ENCODE measurements at regions not wholly inside any gene's neighbourhood (a gene's known extent, or its start where the extent isn't known, plus 50 kb on each side); places are given as distances from the start of the nearest gene placed in this dataset.

DNA sequence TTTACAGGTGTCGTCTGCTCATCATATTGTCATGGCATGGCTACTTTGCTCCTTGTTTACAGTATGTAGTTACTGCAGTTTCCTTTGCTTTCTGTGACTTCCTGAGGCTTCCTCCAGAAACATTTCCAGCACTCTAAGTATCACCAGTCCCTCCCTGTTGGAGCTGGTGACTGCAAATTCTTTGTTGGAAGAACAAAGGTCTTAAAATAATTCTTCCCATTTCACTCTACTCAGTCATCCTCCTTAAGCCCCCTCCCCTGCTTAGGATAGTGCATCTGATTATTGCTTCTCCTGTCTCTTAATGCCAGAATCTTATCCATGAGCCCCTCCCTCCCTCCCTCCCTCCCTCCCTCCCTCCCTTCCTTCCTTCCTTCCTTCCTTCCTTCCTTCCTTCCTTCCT is 72.0 kb downstream of the C3orf38 start:
- Histone ChIP-seq H3K36me3 (no peaks in the 10 kb centered on the region), H3K27ac (no peak overlapping the region), H3K4me1 (no peaks in the 10 kb centered on the region), H3K4me3 (no peak overlapping the region), H3K9me3 (no peaks in the 10 kb centered on the region), H3K27me3 (no peaks in the 10 kb centered on the region)
- no peak for DNase-seq
- WGBS, 2 donors = 40 to 76% methylated on average over 1 of the region's 1 CpG
- ATAC-seq (ENCODE audit: low FRiP score in 2 of 2) = no peak
- TF ChIP-seq, protein P1, sequence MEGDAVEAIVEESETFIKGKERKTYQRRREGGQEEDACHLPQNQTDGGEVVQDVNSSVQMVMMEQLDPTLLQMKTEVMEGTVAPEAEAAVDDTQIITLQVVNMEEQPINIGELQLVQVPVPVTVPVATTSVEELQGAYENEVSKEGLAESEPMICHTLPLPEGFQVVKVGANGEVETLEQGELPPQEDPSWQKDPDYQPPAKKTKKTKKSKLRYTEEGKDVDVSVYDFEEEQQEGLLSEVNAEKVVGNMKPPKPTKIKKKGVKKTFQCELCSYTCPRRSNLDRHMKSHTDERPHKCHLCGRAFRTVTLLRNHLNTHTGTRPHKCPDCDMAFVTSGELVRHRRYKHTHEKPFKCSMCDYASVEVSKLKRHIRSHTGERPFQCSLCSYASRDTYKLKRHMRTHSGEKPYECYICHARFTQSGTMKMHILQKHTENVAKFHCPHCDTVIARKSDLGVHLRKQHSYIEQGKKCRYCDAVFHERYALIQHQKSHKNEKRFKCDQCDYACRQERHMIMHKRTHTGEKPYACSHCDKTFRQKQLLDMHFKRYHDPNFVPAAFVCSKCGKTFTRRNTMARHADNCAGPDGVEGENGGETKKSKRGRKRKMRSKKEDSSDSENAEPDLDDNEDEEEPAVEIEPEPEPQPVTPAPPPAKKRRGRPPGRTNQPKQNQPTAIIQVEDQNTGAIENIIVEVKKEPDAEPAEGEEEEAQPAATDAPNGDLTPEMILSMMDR (IDR thresholded peaks at IDR 0.05) = no peak
- TF ChIP-seq POLR2A (IDR thresholded peaks at IDR 0.05) (no peak), POLR2AphosphoS5 (IDR thresholded peaks at IDR 0.05) (no peak), EP300 (IDR thresholded peaks at IDR 0.05) (no peak)

DNA sequence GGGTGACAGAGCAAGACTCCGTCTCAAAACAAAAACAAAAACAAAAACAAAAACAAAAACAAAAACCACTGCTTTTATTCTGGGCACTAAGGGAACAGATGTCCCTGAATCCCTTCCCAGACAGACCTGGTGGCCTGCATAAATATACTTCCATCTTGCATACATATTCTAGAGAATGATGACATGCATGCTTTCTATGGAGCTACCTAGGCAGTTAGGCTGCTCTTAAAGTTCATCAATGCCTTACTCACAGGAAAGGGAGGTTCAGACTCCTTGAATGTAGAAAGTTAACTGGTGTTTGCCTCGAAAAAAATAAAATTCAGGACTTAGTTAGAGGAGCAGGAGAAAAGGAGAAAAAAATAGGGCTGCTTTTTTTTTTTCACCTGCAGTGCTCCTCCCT is 72.6 kb downstream of the C3orf38 start:
- DNase-seq (no peak), ATAC-seq (ENCODE audit: low FRiP score in 2 of 2) (no peak)
- no peak overlapping the region for H3K4me3 ChIP-seq
- 80 to 91% methylated on average over 2 of the region's 2 CpGs for WGBS, 2 donors
- TF ChIP-seq EP300 (IDR thresholded peaks at IDR 0.05) (no peak), POLR2AphosphoS5 (IDR thresholded peaks at IDR 0.05) (no peak), POLR2A (IDR thresholded peaks at IDR 0.05) (no peak)
- TF ChIP-seq, protein P1 (IDR thresholded peaks at IDR 0.05) = no peak
- no peaks in the 10 kb centered on the region for H3K36me3 ChIP-seq
- no peaks in the 10 kb centered on the region for H3K27me3 ChIP-seq
- no peaks in the 10 kb centered on the region for H3K9me3 ChIP-seq
- no peak overlapping the region for H3K27ac ChIP-seq
- H3K4me1 ChIP-seq = no peaks in the 10 kb centered on the region

DNA sequence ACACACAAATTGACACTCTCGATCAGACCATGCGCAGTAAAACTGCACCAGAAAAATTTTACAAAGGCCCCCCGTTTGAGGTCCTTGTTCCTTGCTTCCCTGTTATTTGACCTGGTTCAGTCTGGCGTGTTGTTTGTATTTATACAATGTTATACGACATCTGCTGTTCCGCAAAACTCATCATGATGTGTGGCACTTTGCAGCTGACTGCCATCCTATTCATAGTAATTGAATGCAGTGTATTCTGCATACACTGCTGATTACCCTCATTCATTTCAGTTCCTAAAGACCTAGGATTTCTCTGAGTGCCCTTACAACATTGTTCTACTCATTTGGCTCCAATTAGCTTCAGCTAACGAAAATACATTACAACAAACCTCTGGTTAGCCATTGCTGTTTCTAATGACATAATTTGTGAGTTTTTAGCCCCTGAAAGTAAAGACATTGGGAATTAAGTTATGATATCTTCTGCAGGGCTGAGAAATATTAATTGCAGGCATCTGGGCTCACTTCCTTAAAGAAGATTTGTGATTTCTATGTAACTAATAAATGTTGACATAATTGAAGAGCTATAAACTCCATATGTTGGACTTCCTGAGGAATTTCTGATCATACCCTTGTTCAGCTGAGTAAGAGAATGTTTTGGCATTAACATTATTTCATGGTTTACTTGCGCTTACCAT is 75.7 kb downstream of the C3orf38 start:
- no peak for DNase-seq
- no peak overlapping the region for H3K4me3 ChIP-seq
- H3K27ac ChIP-seq = no peak overlapping the region
- H3K4me1 ChIP-seq = no peaks in the 10 kb centered on the region
- no peaks in the 10 kb centered on the region for H3K27me3 ChIP-seq
- TF ChIP-seq POLR2A (IDR thresholded peaks at IDR 0.05) (no peak), POLR2AphosphoS5 (IDR thresholded peaks at IDR 0.05) (no peak), EP300 (IDR thresholded peaks at IDR 0.05) (no peak)
- TF ChIP-seq, protein P1 (IDR thresholded peaks at IDR 0.05) = no peak
- no peaks in the 10 kb centered on the region for H3K9me3 ChIP-seq
- WGBS, 2 donors = 88% methylated on average over 8 of the region's 8 CpGs
- no peak for ATAC-seq (ENCODE audit: low FRiP score in 2 of 2)
- no peaks in the 10 kb centered on the region for H3K36me3 ChIP-seq

DNA sequence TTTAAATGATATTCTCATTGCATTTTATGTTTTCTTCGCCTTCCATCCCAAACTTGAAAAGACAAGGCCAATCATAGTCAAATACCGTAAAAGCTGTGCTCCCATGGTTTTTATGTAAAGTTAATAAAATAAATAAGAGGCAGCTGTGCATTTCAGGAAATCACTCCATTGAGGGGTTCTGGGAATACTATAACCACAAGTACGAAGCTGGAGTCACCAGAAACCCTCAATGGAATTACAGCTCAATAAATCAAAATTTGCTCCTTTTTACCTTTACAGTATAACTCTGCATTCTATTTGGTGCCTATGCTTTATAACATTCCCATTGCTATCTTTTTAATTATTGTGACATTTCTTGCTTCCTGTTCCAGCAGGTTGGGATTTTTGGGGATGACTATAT is 77.2 kb downstream of the C3orf38 start:
- ATAC-seq (ENCODE audit: low FRiP score in 2 of 2) (no peak), DNase-seq (no peak)
- Histone ChIP-seq H3K9me3 (no peaks in the 10 kb centered on the region), H3K4me3 (no peak overlapping the region), H3K36me3 (no peaks in the 10 kb centered on the region), H3K27me3 (no peaks in the 10 kb centered on the region), H3K4me1 (no peaks in the 10 kb centered on the region), H3K27ac (no peak overlapping the region)
- 61 to 81% methylated on average over 3 of the region's 3 CpGs for WGBS, 2 donors
- TF ChIP-seq, protein P1 (IDR thresholded peaks at IDR 0.05) = no peak
- TF ChIP-seq POLR2AphosphoS5 (IDR thresholded peaks at IDR 0.05) = no peak
- TF ChIP-seq POLR2A (IDR thresholded peaks at IDR 0.05) = no peak
- TF ChIP-seq EP300 (IDR thresholded peaks at IDR 0.05) = no peak

- H3K9me3 ChIP-seq = no peaks in the 10 kb centered on the region
- TF ChIP-seq, protein P1 (IDR thresholded peaks at IDR 0.05) = no peak
- TF ChIP-seq POLR2AphosphoS5 (IDR thresholded peaks at IDR 0.05) (no peak), EP300 (IDR thresholded peaks at IDR 0.05) (no peak), POLR2A (IDR thresholded peaks at IDR 0.05) (no peak)
- ATAC-seq (ENCODE audit: low FRiP score in 2 of 2) = no peak
- 91 to 93% methylated on average over 7 of the region's 7 CpGs for WGBS, 2 donors
- H3K4me3 ChIP-seq = no peak overlapping the region
- H3K4me1 ChIP-seq = no peaks in the 10 kb centered on the region
- H3K27me3 ChIP-seq = no peaks in the 10 kb centered on the region
- no peaks in the 10 kb centered on the region for H3K36me3 ChIP-seq
- no peak overlapping the region for H3K27ac ChIP-seq
- no peak for DNase-seq
These were observed 80.9 kb downstream of the C3orf38 start for GRCh38 chr3:88230638-88231037.

Data from upper lobe of left lung (tissue), 6 donors.